WTC11 (cell line): ENCODE measurements at regions not wholly inside any gene's neighbourhood (a gene's known extent, or its start where the extent isn't known, plus 50 kb on each side); places are given as distances from the start of the nearest gene placed in this dataset.

Source experiments
- ATAC-seq: fragments of 200-7000 bp; cut with Tn5 transposase; 2 replicates; pipeline ENCODE4 v1.10.0; 2021; ENCODE audit warnings: mild to moderate bottlenecking, moderate library complexity
- CTCF ChIA-PET: fragments of 300-600 bp; sonication (Branson Sonifier 250); formaldehyde crosslinking; loops from one replicate; lab custom pipeline; 2021; ENCODE audit warnings: antibody characterized with exemption; lab: Charles Lee
- POLR2A ChIA-PET: fragments of 350-600 bp; sonication (Branson Sonifier 250); formaldehyde crosslinking; loops from one replicate; lab custom pipeline; 2021; ENCODE audit warnings: antibody characterized with exemption; lab: Charles Lee
- DNase-seq: peaks from one replicate; pipeline ENCODE4 v3.0.0; 2021; ENCODE audit warnings: low spot score
- H3K27ac Mint-ChIP-seq: 2 replicates; pipeline ENCODE4 v1.8.0; 2021; ENCODE audit warnings: mixed read lengths
- H3K27me3 Mint-ChIP-seq: 2 replicates; pipeline ENCODE4 v1.8.0; 2021; ENCODE audit warnings: low read depth, mild to moderate bottlenecking, moderate library complexity, mixed read lengths
- H3K36me3 Mint-ChIP-seq: 2 replicates; pipeline ENCODE4 v1.8.0; 2021; ENCODE audit warnings: mixed read lengths
- H3K4me1 Mint-ChIP-seq: 2 replicates; pipeline ENCODE4 v1.8.0; 2022; ENCODE audit warnings: mixed read lengths
- H3K4me3 Mint-ChIP-seq: 2 replicates; pipeline ENCODE4 v1.8.0; 2021; ENCODE audit warnings: mild to moderate bottlenecking, moderate library complexity, mixed read lengths
- H3K9me3 Mint-ChIP-seq: 2 replicates; pipeline ENCODE4 v1.8.0; 2021; ENCODE audit warnings: mixed read lengths
- ATF1 ChIP-seq: sonication (generic); formaldehyde crosslinking; IDR thresholded peaks from 2 replicates; pipeline ENCODE4 v1.8.1; 2023; ENCODE audit warnings: mild to moderate bottlenecking, moderate library complexity, missing genetic modification reagents
- FOXP1 ChIP-seq: sonication (generic); formaldehyde crosslinking; IDR thresholded peaks from 2 replicates; pipeline ENCODE4 v1.8.0; 2022; ENCODE audit warnings: missing genetic modification reagents, mild to moderate bottlenecking, moderate library complexity, borderline replicate concordance
- HMGA2 ChIP-seq: fragments of 250-450 bp; sonication (Bioruptor Pico); IDR thresholded peaks from 2 replicates; pipeline ENCODE4 v1.4.0; 2021; ENCODE audit warnings: mild to moderate bottlenecking, moderate library complexity
- NFYB ChIP-seq: sonication (generic); formaldehyde crosslinking; conservative IDR thresholded peaks from 2 replicates; pipeline ENCODE4 v1.8.0; 2022; ENCODE audit warnings: low read depth, missing genetic modification reagents
- NR2C2 ChIP-seq: sonication (generic); formaldehyde crosslinking; IDR thresholded peaks from 2 replicates; pipeline ENCODE4 v1.8.0; 2022; ENCODE audit warnings: mild to moderate bottlenecking, missing genetic modification reagents
- TEAD4 ChIP-seq: sonication (generic); formaldehyde crosslinking; IDR thresholded peaks from 2 replicates; pipeline ENCODE4 v1.8.0; 2022; ENCODE audit warnings: mild to moderate bottlenecking, missing genetic modification reagents
- TP53 ChIP-seq: sonication (generic); formaldehyde crosslinking; IDR thresholded peaks from 2 replicates; pipeline ENCODE4 v1.8.1; 2023; ENCODE audit warnings: mild to moderate bottlenecking, missing genetic modification reagents
- ZNF219 ChIP-seq: sonication (generic); formaldehyde crosslinking; IDR thresholded peaks from 2 replicates; pipeline ENCODE4 v1.8.0; 2023; ENCODE audit warnings: missing genetic modification reagents, mild to moderate bottlenecking, borderline replicate concordance
- ZNF423 ChIP-seq: fragments of 250-450 bp; sonication (Bioruptor Pico); IDR thresholded peaks from 2 replicates; pipeline ENCODE4 v2.1.2; 2022; ENCODE audit warnings: mild to moderate bottlenecking, moderate library complexity
- TF ChIP-seq, protein P1 (sequence below): fragments of 250-450 bp; sonication (Bioruptor Pico); IDR thresholded peaks from 2 replicates; pipeline ENCODE4 v1.8.0; 2021; ENCODE audit warnings: mild to moderate bottlenecking
- TF ChIP-seq, protein P2 (sequence below): sonication (generic); formaldehyde crosslinking; IDR thresholded peaks from 2 replicates; pipeline ENCODE4 v1.8.0; 2022; ENCODE audit warnings: missing genetic modification reagents
- TF ChIP-seq, protein P3 (sequence below): sonication (generic); formaldehyde crosslinking; IDR thresholded peaks from 2 replicates; pipeline ENCODE4 v1.8.0; 2022; ENCODE audit warnings: mild to moderate bottlenecking, missing genetic modification reagents
- TF ChIP-seq, protein P4 (sequence below): fragments of 250-450 bp; sonication (Bioruptor Pico); IDR thresholded peaks from 2 replicates; pipeline ENCODE4 v2.1.2; 2022; ENCODE audit warnings: mild to moderate bottlenecking, moderate library complexity
- TF ChIP-seq, protein P5 (sequence below): sonication (generic); formaldehyde crosslinking; IDR thresholded peaks from 2 replicates; pipeline ENCODE4 v1.8.1; 2022; ENCODE audit warnings: missing genetic modification reagents, borderline replicate concordance
- TF ChIP-seq, protein P6 (sequence below): sonication (generic); formaldehyde crosslinking; IDR thresholded peaks from 2 replicates; pipeline ENCODE4 v1.8.1; 2022; ENCODE audit warnings: mild to moderate bottlenecking, moderate library complexity, missing genetic modification reagents
- TF ChIP-seq, protein P7 (sequence below): sonication (generic); formaldehyde crosslinking; IDR thresholded peaks from 2 replicates; pipeline ENCODE4 v1.8.0; 2022; ENCODE audit warnings: mild to moderate bottlenecking, missing genetic modification reagents

DNA sequence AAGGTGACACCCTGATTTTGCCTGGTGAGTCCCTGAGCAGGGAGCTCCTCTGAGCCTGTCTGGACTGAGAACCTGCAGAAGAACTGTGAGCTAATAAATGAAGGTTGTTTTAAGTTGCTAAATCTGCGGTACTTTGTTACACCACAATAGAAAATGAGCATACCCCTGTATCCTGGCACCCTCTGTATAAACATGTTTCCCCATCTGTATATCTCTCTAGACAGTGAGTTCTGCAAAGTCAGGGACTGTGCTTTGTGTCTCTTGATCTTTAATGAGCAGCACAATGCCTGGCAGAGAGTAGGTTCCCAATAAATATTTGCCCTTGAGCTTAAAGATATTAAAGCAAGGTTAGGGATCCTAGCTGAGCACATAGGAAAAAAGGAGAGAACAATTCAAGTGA lies 228.8 kb downstream of the OMA1 start:
- no peak overlapping the region for H3K27ac Mint-ChIP-seq
- H3K36me3 Mint-ChIP-seq = peaks cover 22% of the 10 kb centered on the region
- no peaks in the 10 kb centered on the region for H3K27me3 Mint-ChIP-seq
- ATAC-seq = no peak
- peaks cover 26% of the 10 kb centered on the region for H3K9me3 Mint-ChIP-seq
- no peak overlapping the region for H3K4me3 Mint-ChIP-seq
- ChIA-PET POLR2A (no interaction called here), CTCF (interaction anchor here (1.0 kb wide), 1 partner anchor 270 kb away, joined by 3 read pairs; no protein-coding TSS in a partner anchor)
- DNase-seq = no peak
- TF ChIP-seq FOXP1 (CRISPR knock-in tag) (no peak), TEAD4 (no peak)
- TF ChIP-seq, protein P1, sequence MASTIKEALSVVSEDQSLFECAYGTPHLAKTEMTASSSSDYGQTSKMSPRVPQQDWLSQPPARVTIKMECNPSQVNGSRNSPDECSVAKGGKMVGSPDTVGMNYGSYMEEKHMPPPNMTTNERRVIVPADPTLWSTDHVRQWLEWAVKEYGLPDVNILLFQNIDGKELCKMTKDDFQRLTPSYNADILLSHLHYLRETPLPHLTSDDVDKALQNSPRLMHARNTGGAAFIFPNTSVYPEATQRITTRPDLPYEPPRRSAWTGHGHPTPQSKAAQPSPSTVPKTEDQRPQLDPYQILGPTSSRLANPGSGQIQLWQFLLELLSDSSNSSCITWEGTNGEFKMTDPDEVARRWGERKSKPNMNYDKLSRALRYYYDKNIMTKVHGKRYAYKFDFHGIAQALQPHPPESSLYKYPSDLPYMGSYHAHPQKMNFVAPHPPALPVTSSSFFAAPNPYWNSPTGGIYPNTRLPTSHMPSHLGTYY = no peak
- peaks cover 22% of the 10 kb centered on the region for H3K4me1 Mint-ChIP-seq

DNA sequence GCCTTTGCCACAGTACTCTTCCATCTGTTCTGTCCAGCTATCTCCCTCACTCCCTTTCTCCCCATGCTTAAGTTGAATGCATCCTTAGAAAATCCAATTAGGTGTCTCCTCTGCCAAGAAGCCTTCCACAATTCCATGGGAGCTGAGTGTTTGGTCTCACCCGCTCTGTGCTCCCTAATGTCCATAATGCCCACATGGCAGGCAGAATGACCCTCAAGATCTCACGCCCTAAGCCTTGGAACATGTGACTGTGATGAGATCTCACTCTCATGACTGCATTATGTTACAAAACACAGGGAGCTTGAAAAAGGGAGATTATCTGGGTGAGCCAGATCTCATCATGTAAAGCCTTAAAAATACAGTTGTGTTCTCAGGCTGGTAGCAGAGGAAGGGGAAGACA lies 229.4 kb downstream of the OMA1 start:
- no peak for ATAC-seq
- no peak for DNase-seq
- peaks cover 28% of the 10 kb centered on the region for H3K4me1 Mint-ChIP-seq
- no peak for TF ChIP-seq ATF1
- TF ChIP-seq, protein P2, sequence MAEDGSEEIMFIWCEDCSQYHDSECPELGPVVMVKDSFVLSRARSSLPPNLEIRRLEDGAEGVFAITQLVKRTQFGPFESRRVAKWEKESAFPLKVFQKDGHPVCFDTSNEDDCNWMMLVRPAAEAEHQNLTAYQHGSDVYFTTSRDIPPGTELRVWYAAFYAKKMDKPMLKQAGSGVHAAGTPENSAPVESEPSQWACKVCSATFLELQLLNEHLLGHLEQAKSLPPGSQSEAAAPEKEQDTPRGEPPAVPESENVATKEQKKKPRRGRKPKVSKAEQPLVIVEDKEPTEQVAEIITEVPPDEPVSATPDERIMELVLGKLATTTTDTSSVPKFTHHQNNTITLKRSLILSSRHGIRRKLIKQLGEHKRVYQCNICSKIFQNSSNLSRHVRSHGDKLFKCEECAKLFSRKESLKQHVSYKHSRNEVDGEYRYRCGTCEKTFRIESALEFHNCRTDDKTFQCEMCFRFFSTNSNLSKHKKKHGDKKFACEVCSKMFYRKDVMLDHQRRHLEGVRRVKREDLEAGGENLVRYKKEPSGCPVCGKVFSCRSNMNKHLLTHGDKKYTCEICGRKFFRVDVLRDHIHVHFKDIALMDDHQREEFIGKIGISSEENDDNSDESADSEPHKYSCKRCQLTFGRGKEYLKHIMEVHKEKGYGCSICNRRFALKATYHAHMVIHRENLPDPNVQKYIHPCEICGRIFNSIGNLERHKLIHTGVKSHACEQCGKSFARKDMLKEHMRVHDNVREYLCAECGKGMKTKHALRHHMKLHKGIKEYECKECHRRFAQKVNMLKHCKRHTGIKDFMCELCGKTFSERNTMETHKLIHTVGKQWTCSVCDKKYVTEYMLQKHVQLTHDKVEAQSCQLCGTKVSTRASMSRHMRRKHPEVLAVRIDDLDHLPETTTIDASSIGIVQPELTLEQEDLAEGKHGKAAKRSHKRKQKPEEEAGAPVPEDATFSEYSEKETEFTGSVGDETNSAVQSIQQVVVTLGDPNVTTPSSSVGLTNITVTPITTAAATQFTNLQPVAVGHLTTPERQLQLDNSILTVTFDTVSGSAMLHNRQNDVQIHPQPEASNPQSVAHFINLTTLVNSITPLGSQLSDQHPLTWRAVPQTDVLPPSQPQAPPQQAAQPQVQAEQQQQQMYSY (CRISPR knock-in tag) = no peak
- TF ChIP-seq NR2C2 = no peak
- TF ChIP-seq ZNF219 (CRISPR knock-in tag) = no peak
- TF ChIP-seq ZNF423 (CRISPR knock-in tag) = no peak
- no peak for TF ChIP-seq TP53 (CRISPR knock-in tag)
- no peak for TF ChIP-seq HMGA2 (CRISPR knock-in tag)
- TF ChIP-seq, all 79 proteins: peak for 0
- Mint-ChIP-seq H3K9me3 (peaks cover 22% of the 10 kb centered on the region), H3K27ac (no peak overlapping the region), H3K4me3 (no peak overlapping the region), H3K36me3 (peaks cover 15% of the 10 kb centered on the region), H3K27me3 (no peaks in the 10 kb centered on the region)
- ChIA-PET CTCF (interaction anchor here (1.0 kb wide), 1 partner anchor 269 kb away, joined by 3 read pairs; no protein-coding TSS in a partner anchor), POLR2A (no interaction called here)

DNA sequence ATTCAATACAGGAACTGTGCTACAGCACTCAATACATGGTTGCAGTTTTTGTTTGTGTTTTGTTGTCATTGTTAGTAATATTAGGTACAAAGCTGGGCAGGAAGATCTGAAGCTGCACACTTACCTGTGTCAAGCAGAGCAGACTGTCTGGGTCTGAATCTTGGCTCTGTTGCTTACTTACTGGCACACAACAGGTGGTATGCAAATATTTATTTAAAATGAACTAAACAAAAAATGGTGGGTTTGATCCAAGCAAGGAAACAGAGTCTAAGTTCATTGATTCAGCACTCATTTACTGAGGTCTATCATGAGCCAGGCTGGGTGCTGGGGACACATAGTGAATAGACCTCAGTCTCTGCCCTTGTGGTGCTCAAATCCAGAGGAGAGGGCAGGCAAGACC lies 230.4 kb downstream of the OMA1 start:
- Mint-ChIP-seq H3K4me3 (no peak overlapping the region), H3K9me3 (peaks cover 15% of the 10 kb centered on the region), H3K27ac (no peak overlapping the region), H3K27me3 (no peaks in the 10 kb centered on the region), H3K36me3 (peaks cover 9% of the 10 kb centered on the region), H3K4me1 (peaks cover 34% of the 10 kb centered on the region)
- ChIA-PET POLR2A (no interaction called here), CTCF (no interaction called here)
- DNase-seq = no peak
- no peak for ATAC-seq
- TF ChIP-seq NFYB (no peak), HMGA2 (CRISPR knock-in tag) (no peak), ZNF219 (CRISPR knock-in tag) (no peak)
- TF ChIP-seq, protein P3, sequence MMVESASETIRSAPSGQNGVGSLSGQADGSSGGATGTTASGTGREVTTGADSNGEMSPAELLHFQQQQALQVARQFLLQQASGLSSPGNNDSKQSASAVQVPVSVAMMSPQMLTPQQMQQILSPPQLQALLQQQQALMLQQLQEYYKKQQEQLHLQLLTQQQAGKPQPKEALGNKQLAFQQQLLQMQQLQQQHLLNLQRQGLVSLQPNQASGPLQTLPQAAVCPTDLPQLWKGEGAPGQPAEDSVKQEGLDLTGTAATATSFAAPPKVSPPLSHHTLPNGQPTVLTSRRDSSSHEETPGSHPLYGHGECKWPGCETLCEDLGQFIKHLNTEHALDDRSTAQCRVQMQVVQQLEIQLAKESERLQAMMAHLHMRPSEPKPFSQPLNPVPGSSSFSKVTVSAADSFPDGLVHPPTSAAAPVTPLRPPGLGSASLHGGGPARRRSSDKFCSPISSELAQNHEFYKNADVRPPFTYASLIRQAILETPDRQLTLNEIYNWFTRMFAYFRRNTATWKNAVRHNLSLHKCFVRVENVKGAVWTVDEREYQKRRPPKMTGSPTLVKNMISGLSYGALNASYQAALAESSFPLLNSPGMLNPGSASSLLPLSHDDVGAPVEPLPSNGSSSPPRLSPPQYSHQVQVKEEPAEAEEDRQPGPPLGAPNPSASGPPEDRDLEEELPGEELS (CRISPR knock-in tag) = no peak
- TF ChIP-seq, protein P4, sequence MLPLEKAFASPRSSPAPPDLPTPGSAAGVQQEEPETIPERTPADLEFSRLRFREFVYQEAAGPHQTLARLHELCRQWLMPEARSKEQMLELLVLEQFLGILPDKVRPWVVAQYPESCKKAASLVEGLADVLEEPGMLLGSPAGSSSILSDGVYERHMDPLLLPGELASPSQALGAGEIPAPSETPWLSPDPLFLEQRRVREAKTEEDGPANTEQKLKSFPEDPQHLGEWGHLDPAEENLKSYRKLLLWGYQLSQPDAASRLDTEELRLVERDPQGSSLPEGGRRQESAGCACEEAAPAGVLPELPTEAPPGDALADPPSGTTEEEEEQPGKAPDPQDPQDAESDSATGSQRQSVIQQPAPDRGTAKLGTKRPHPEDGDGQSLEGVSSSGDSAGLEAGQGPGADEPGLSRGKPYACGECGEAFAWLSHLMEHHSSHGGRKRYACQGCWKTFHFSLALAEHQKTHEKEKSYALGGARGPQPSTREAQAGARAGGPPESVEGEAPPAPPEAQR (CRISPR knock-in tag) = no peak
- TF ChIP-seq, protein P5, sequence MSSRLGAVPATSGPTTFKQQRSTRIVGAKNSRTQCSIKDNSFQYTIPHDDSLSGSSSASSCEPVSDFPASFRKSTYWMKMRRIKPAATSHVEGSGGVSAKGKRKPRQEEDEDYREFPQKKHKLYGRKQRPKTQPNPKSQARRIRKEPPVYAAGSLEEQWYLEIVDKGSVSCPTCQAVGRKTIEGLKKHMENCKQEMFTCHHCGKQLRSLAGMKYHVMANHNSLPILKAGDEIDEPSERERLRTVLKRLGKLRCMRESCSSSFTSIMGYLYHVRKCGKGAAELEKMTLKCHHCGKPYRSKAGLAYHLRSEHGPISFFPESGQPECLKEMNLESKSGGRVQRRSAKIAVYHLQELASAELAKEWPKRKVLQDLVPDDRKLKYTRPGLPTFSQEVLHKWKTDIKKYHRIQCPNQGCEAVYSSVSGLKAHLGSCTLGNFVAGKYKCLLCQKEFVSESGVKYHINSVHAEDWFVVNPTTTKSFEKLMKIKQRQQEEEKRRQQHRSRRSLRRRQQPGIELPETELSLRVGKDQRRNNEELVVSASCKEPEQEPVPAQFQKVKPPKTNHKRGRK = no peak
- TF ChIP-seq, protein P6, sequence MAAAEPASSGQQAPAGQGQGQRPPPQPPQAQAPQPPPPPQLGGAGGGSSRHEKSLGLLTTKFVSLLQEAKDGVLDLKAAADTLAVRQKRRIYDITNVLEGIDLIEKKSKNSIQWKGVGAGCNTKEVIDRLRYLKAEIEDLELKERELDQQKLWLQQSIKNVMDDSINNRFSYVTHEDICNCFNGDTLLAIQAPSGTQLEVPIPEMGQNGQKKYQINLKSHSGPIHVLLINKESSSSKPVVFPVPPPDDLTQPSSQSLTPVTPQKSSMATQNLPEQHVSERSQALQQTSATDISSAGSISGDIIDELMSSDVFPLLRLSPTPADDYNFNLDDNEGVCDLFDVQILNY (CRISPR knock-in tag) = no peak
- TF ChIP-seq, protein P7, sequence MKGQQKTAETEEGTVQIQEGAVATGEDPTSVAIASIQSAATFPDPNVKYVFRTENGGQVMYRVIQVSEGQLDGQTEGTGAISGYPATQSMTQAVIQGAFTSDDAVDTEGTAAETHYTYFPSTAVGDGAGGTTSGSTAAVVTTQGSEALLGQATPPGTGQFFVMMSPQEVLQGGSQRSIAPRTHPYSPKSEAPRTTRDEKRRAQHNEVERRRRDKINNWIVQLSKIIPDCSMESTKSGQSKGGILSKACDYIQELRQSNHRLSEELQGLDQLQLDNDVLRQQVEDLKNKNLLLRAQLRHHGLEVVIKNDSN (CRISPR knock-in tag) = no peak
